Activated T-helper 17 cell treated with anti-CD3 and anti-CD28 coated beads, Interleukin-2, amount 50 U/mL, for 72 hours (primary cell): ENCODE measurements at regions not wholly inside any gene's neighbourhood (a gene's known extent, or its start where the extent isn't known, plus 50 kb on each side); places are given as distances from the start of the nearest gene placed in this dataset.
"Not testable (repeated sequence)": the region's sequence is repeated elsewhere in the genome, so short reads cannot be mapped to it uniquely, and the experiment has no call there.

Experiments
- ATAC-seq: fragments of 150-1000 bp; cut with Tn5 transposase; replicated peaks from 2 replicates; pipeline ENCODE4 v1.10.0; 2021; ENCODE audit warnings: mild to moderate bottlenecking, moderate library complexity
- H3K27ac Mint-ChIP-seq: one replicate; pipeline ENCODE4 v1.8.0; 2022; ENCODE audit warnings: mixed read lengths
- H3K27me3 Mint-ChIP-seq: one replicate; pipeline ENCODE4 v1.8.0; 2022; ENCODE audit warnings: mixed read lengths
- H3K36me3 Mint-ChIP-seq: one replicate; pipeline ENCODE4 v1.8.0; 2022; ENCODE audit warnings: low read depth, mild to moderate bottlenecking, mixed read lengths
- H3K4me1 Mint-ChIP-seq: one replicate; pipeline ENCODE4 v1.8.0; 2022; ENCODE audit warnings: mixed read lengths
- H3K4me3 Mint-ChIP-seq: one replicate; pipeline ENCODE4 v1.8.0; 2022; ENCODE audit warnings: mild to moderate bottlenecking, mixed read lengths
- H3K9me3 Mint-ChIP-seq: one replicate; pipeline ENCODE4 v1.8.0; 2022; ENCODE audit warnings: mixed read lengths

DNA sequence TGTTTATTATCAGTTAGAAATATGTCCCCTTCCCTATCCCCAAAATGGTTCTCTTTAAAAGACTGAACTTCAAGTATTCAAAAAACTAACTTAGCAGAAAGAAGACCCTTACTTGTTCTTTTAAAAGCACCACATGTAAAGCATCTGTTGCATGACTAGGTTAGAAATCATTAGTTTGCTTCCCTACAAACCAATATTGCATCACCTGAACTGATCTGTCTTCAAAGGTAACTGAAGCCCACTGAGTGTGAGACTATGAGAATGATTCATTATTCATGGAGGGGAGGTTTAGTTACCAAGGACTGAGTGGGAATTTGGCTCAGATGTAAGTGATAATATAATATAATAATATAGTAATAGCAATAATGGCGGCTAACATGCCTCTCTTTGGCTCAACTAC lies 231.7 kb downstream of the SPRY1 start:
- H3K4me3 Mint-ChIP-seq: no peak overlapping the region
- no peak overlapping the region for H3K27ac Mint-ChIP-seq
- peaks cover 14% of the 10 kb centered on the region for H3K4me1 Mint-ChIP-seq
- ATAC-seq: no peak
- no peaks in the 10 kb centered on the region for H3K27me3 Mint-ChIP-seq
- no peaks in the 10 kb centered on the region for H3K36me3 Mint-ChIP-seq
- no peaks in the 10 kb centered on the region for H3K9me3 Mint-ChIP-seq

DNA sequence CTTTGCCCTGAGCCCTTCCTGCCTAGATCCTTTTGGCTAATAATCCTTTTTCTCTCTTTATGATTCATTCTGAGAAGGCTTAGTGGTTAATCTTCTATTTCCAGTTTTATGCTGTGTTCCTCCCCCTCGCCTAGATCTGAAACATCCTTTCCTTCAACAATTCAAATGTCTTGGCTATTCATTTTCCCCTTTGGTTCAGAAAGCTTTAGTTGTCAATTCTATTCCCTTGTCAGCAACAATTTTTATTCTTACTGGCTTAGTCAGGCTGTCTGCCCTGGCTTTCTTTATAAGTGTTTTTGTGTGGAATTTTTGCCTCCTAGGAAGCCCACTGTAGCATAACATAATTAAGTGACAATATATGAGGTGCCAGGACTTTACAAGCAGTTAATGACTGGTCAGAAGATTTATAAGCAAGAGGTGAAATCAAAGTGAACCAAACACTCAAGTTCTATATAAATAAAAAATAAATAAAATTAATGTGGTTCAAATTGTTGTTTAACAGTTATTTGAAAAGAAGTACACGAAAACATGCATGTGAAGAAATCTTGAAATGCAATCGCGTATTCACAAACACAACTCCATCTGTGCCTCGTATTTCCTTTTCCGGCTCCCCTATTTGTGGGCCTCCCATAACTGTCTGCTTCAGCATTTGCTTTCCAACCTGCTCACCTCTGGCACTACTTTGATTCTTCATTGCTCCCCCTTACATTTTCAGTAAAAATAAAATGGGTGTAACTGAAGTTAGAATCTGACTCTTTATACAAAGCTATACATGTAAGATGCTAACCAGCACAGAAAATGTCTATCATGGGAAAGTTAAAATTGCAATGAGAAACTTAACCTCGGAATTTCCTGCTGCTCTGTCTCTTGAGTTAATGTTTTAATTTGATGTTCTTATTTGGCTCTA lies 235.4 kb downstream of the SPRY1 start:
- H3K27ac Mint-ChIP-seq: no peak overlapping the region
- ATAC-seq: peak; percentile 40

DNA sequence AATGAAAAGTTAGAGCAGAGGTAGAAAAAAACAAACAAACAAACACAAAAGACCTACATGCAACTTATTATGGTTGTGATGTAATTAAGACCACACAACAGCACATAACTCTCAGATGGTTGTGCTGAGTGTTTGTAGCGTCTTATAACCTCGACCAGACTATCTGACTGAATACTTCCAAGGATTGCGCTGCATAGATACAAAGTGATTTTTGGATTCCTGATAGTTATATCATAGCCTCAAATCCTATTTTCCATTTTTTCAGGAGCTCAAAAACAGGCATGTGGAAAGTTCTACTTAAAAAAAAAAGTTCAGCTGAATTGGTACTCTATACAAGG lies 236.1 kb downstream of the SPRY1 start:
- Mint-ChIP-seq H3K4me1 (peaks cover 4% of the 10 kb centered on the region), H3K27ac (no peak overlapping the region), H3K4me3 (no peak overlapping the region), H3K27me3 (no peaks in the 10 kb centered on the region), H3K36me3 (no peaks in the 10 kb centered on the region), H3K9me3 (peaks cover 8% of the 10 kb centered on the region)
- ATAC-seq: no peak

More for the DNA sequence above, 235.4 kb downstream of the SPRY1 start:
- no peak overlapping the region for H3K4me3 Mint-ChIP-seq
- H3K4me1 Mint-ChIP-seq: peaks cover 4% of the 10 kb centered on the region
- H3K9me3 Mint-ChIP-seq: peaks cover 6% of the 10 kb centered on the region
- no peaks in the 10 kb centered on the region for H3K27me3 Mint-ChIP-seq
- H3K36me3 Mint-ChIP-seq: no peaks in the 10 kb centered on the region

DNA sequence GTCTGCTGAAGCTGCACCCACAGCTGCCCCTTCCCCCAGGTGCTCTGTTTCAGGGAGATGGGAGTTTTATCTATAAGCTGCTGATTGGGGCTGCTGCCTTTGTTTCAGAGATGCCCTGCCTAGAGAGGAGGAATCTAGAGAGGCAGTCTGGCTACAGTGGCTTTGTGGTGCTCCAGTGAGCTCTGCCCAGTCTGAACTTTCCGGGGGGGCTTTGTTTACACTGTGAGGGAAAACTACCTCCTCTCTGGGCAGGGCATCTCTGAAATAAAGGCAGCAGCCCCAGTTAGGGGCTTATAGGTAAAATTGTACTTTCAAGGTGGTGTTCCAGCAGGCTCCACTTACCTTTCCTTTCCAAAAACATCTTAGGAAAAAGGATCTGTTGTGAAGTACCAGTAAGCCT lies 242.2 kb downstream of the SPRY1 start:
- peaks cover 11% of the 10 kb centered on the region for H3K9me3 Mint-ChIP-seq
- peaks cover 3% of the 10 kb centered on the region for H3K27me3 Mint-ChIP-seq
- H3K4me3 Mint-ChIP-seq: no peak overlapping the region
- no peak for ATAC-seq
- H3K4me1 Mint-ChIP-seq: peaks cover 5% of the 10 kb centered on the region
- H3K27ac Mint-ChIP-seq: no peak overlapping the region
- no peaks in the 10 kb centered on the region for H3K36me3 Mint-ChIP-seq

DNA sequence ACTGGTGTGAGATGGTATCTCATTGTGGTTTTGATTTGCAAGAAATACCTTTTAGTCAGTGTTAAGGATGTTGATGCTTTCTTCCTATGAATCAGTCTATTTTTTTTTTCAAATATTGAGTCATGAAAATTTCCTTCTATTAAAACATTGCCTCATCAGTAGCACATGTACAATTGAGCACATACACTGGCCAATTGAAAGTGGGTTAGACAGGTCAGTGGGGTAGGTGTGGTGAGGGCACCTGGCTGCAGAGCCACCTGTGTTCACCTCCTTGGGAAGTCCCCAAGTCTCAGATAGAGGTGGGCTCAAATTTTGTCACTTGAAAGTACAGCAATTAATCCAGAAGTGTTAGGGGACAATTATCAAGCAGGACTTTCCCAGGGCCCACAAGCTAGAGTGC lies 243.7 kb downstream of the SPRY1 start:
- peaks cover 5% of the 10 kb centered on the region for H3K27me3 Mint-ChIP-seq
- peaks cover 11% of the 10 kb centered on the region for H3K9me3 Mint-ChIP-seq
- H3K4me1 Mint-ChIP-seq: peaks cover 5% of the 10 kb centered on the region
- peak overlapping the region; percentile 75 for H3K27ac Mint-ChIP-seq
- H3K4me3 Mint-ChIP-seq: peak overlapping the region; percentile 31
- peak; percentile 96 for ATAC-seq
- no peaks in the 10 kb centered on the region for H3K36me3 Mint-ChIP-seq

DNA sequence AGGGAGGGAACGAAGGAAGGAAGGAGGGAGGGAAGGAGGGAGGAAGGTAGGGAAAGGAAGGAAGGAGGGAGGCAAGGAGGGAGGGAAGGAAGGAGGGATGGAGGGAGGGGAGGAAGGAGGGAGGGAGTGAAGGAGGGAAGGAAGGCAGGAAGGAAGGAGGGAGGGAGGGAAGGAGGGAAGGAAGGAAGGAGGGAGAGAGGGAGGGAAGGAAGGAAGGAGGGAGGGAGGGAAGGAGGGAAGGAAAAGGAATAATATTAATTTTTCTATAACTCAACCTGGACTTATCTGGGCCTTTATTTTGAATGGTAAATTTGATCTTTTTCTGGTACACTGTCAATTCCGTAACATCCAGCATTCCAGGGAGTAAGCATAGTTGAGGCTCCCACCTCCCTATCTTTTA lies 244.2 kb downstream of the SPRY1 start:
- no peak for ATAC-seq
- H3K4me1 Mint-ChIP-seq: peaks cover 5% of the 10 kb centered on the region
- H3K36me3 Mint-ChIP-seq: no peaks in the 10 kb centered on the region
- peaks cover 5% of the 10 kb centered on the region for H3K27me3 Mint-ChIP-seq
- H3K4me3 Mint-ChIP-seq: no peak overlapping the region
- H3K9me3 Mint-ChIP-seq: peaks cover 11% of the 10 kb centered on the region
- H3K27ac Mint-ChIP-seq: peak overlapping the region; percentile 75

DNA sequence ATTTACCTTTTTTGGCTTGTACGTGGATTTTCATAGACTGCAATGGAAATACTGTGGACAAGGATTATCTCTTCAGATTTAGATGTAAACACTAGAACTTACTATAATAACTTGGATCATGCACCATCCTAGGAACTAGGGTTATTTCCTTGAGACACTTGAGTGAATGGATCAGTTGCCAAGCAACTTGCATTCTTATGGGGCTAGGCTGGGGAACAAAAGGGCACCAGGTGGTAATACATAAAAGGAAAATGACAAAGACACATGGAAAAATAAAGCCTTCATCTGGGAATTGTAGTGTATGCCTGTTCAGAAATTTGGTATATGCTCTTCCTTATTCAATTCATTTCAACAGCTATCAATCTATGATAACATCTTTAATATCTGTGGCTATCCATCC lies 247.1 kb downstream of the SPRY1 start:
- ATAC-seq: no peak
- H3K36me3 Mint-ChIP-seq: no peaks in the 10 kb centered on the region
- peaks cover 5% of the 10 kb centered on the region for H3K27me3 Mint-ChIP-seq
- no peak overlapping the region for H3K27ac Mint-ChIP-seq
- peaks cover 3% of the 10 kb centered on the region for H3K9me3 Mint-ChIP-seq
- H3K4me3 Mint-ChIP-seq: no peak overlapping the region
- peaks cover 5% of the 10 kb centered on the region for H3K4me1 Mint-ChIP-seq

DNA sequence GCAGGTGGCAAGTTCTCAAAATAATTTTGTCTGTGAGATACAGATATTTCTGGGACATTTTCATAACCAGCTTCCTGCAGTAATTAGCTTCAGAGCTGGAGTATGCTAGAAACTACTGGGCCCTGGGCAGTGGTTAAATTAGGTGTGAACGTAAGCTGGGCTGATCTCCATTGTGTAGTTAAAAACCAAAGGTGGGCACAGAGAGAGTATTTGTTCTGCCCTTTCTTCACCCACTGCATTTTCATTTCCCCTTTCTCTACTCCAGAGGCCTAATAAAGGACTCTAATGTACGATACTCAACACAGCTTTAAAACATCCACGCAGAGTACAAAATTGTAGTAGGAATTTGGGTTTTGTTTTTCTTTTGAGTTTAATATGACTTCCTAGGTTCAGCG lies 252.7 kb downstream of the SPRY1 start:
- H3K36me3 Mint-ChIP-seq: no peaks in the 10 kb centered on the region
- H3K4me3 Mint-ChIP-seq: no peak overlapping the region
- H3K27ac Mint-ChIP-seq: no peak overlapping the region
- H3K9me3 Mint-ChIP-seq: no peaks in the 10 kb centered on the region
- no peaks in the 10 kb centered on the region for H3K4me1 Mint-ChIP-seq
- no peak for ATAC-seq
- no peaks in the 10 kb centered on the region for H3K27me3 Mint-ChIP-seq

DNA sequence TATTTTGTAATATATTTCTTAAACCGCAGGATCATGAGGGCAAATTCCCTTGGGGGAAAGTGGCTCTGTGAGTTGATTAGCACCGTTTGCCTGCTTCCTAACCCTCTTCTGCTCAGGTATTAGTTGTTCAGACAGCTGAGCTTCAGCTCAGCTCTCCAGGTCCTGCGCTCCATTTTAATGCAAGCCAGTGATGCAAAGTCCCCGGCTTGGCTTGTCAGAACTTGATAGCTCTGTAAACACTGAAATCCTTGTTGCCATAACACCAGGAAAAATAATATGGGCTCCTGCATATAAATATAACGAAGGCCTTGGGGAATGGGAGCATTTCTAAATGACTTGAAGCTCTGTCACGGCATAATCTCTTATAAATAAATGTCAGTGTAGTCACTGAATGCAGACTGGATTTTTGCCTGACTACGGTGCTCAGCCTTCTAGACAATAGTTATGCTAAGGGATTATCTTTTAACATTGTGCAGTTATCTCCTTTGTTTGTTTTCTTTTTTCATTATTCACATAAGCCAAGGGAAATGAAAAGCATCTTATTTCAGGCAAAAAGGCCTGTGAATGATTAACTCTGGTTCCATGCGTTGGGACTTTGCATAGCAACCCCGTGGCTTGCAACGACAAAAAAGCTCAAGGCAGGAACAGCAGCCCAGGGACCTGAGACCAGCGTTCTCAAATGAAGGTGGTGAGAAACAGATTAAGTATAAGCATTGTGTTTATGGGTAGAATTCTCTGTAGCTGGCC lies 253.2 kb downstream of the SPRY1 start:
- no peaks in the 10 kb centered on the region for H3K4me1 Mint-ChIP-seq
- no peaks in the 10 kb centered on the region for H3K9me3 Mint-ChIP-seq
- no peak overlapping the region for H3K4me3 Mint-ChIP-seq
- H3K36me3 Mint-ChIP-seq: no peaks in the 10 kb centered on the region
- H3K27ac Mint-ChIP-seq: no peak overlapping the region
- no peaks in the 10 kb centered on the region for H3K27me3 Mint-ChIP-seq
- no peak for ATAC-seq

DNA sequence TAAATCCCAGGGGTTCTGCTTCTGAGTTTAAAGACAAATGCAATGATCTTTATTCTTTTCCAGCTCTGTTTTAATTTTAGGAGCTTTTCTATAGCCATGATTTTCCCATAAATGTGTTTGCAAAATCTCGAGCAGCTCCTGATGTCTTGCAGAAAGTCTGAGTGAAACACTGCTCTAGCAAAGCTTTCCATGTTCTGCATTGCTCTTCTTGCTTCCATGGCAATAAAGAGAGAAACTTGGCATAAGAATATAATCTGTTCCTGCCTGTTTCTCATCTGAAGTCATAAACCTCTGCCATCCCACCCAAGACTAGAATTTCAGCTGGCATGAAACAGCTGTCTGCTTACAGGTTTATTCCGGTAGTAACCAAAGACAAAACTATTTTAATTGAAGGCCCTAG lies 254.5 kb downstream of the SPRY1 start:
- ATAC-seq: no peak
- H3K27ac Mint-ChIP-seq: no peak overlapping the region

DNA sequence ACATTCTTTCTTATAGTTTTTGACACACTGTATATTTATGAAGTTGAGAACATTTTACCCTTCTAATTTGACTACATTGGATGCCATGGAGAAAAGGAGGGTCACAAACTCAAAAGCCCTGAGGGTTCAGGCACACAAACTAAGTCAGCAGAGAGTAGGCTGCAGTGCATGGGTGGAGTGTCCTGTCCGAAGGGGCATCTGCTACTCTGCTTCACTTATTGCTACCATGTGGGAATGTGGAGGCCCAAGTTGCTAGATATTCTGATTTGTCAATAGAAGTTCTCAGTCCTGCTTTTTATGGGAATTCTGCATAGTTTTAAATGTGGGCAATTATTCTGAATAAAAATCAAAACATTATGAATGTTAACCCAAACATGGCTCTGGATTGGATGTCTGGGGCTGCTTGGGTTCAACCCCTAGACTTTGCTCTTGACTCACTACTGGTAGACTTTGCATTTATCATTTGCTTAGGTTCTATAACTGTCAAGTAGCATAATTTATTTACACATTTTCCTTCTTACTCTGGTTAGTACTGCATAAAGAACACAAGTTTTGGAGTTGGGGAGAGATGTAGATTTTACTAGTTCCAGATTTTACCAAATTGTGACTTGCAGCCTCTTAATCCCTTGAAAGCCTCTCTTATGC lies 255.1 kb downstream of the SPRY1 start:
- H3K27ac Mint-ChIP-seq: no peak overlapping the region
- H3K9me3 Mint-ChIP-seq: no peaks in the 10 kb centered on the region
- ATAC-seq: no peak
- H3K4me1 Mint-ChIP-seq: no peaks in the 10 kb centered on the region
- no peak overlapping the region for H3K4me3 Mint-ChIP-seq
- no peaks in the 10 kb centered on the region for H3K27me3 Mint-ChIP-seq
- no peaks in the 10 kb centered on the region for H3K36me3 Mint-ChIP-seq

More for the DNA sequence above, 254.5 kb downstream of the SPRY1 start:
- Mint-ChIP-seq H3K36me3 (no peaks in the 10 kb centered on the region), H3K4me3 (no peak overlapping the region), H3K9me3 (no peaks in the 10 kb centered on the region), H3K27me3 (no peaks in the 10 kb centered on the region), H3K4me1 (no peaks in the 10 kb centered on the region)

DNA sequence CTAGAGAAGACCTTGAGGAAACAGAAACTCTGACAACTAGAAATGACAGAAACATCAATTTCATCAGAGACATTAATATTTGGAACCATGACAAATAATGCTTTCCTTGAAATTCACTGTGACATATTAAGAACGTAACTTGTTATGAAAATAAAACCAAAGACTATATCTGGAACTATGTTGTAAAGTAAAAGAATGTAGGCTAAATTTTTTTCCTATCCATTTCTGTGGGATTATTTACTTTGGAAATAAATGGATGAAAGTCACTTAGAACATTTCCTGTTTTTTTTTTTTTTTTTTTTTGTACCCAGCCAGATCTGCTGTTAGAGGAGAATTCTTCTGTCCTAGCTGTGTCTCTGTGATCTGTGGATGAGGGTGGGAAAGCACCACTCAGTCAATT lies 255.9 kb downstream of the SPRY1 start:
- Mint-ChIP-seq H3K4me1 (peaks cover 3% of the 10 kb centered on the region), H3K27ac (no peak overlapping the region), H3K9me3 (peaks cover 6% of the 10 kb centered on the region), H3K36me3 (no peaks in the 10 kb centered on the region), H3K4me3 (no peak overlapping the region), H3K27me3 (no peaks in the 10 kb centered on the region)
- no peak for ATAC-seq

DNA sequence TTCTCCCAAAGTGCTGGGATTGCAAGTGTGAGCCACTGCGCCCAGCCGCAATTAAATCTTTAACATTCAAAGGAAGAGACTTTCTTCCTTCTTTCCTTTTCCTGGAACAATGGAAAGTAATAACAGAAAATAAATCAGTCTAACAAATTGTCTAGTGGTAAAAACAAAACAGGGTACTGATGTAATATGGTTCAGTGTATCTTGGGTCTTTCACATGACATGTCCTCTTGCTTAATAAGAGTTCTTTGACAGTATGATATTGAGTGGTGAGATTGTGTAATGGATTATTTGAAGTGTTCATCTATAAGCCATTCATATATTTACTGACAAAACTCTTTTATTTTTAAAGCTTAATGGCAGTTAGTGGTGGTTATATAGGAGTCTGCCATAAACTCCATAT lies 256.6 kb downstream of the SPRY1 start:
- Mint-ChIP-seq H3K4me3 (no peak overlapping the region), H3K4me1 (peaks cover 8% of the 10 kb centered on the region), H3K27me3 (no peaks in the 10 kb centered on the region), H3K9me3 (peaks cover 6% of the 10 kb centered on the region), H3K27ac (no peak overlapping the region), H3K36me3 (no peaks in the 10 kb centered on the region)
- no peak for ATAC-seq

DNA sequence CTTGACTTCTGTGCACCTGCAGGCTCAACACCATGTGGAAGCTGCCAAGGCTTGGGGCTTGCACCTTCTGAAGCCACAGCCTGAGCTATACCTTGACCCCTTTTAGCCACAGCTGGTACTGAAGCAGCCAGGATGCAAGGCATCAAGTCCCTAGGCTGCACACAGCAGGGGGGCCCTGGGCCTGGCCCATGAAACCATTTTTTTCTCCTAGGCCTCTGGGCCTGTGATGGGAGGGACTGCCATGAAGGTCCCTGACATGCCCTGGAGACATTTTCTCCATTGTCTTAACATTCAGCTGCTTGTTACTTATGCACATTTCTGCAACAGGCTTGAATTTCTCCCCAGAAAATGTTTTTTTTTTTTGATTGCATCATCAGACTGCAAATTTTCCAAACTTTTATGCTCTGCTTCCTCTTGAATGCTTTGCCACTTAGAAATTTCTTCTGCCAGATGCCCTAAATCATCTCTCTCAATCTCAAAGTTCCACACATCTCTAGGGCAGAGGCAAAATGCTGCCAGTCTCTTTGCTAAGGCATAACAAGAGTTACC lies 260.2 kb downstream of the SPRY1 start:
- H3K4me3 Mint-ChIP-seq, H3K4me1 Mint-ChIP-seq, H3K27me3 Mint-ChIP-seq, ATAC-seq, H3K27ac Mint-ChIP-seq, H3K9me3 Mint-ChIP-seq, H3K36me3 Mint-ChIP-seq: not testable (repeated sequence)
